IMR-90 (cell line): ENCODE measurements at regions not wholly inside any gene's neighbourhood (a gene's known extent, or its start where the extent isn't known, plus 50 kb on each side); places are given as distances from the start of the nearest gene placed in this dataset.

Experiments
- ATAC-seq: fragments of 200-7000 bp; cut with Tn5 transposase; 2 replicates; pipeline ENCODE4 v1.9.1; 2020; ENCODE audit warnings: low read depth, mild to moderate bottlenecking, moderate library complexity
- BruUV-seq: library from RNA; stranded (reverse); fragments of 400-500 nt; replicated peaks from 2 replicates; lab custom pipeline; 2021; lab: Mats Ljungman, UMichigan
- CTCF ChIA-PET: fragments of 300-600 bp; formaldehyde crosslinking; extraction: SDS; loops from one replicate; lab custom pipeline; 2021; ENCODE audit warnings: antibody characterized with exemption; lab: Yijun Ruan, JAX
- POLR2A ChIA-PET: fragments of 300-600 bp; sonication (Branson Sonifier 250); formaldehyde crosslinking; loops from one replicate; lab custom pipeline; 2022; ENCODE audit warnings: antibody characterized with exemption; ENCODE audit not compliant: unreplicated experiment; lab: Charles Lee
- DNase-seq: peaks from one replicate; pipeline ENCODE4 v3.0.0; 2013
- H2AFZ ChIP-seq: replicated peaks from 2 replicates; pipeline ENCODE3; 2013; ENCODE audit warnings: low read length, mild to moderate bottlenecking; ENCODE audit not compliant: poor library complexity
- H2AK5ac ChIP-seq: 2 replicates; pipeline ENCODE4 v1.6.1; 2013; ENCODE audit warnings: low read depth, low read length, inconsistent platforms
- H2AK9ac ChIP-seq: replicated peaks from 2 replicates; pipeline ENCODE3; 2013; ENCODE audit warnings: mild to moderate bottlenecking, low read depth, low read length, moderate library complexity; ENCODE audit not compliant: poor library complexity
- H2BK120ac ChIP-seq: 2 replicates; pipeline ENCODE4 v1.6.1; 2013; ENCODE audit warnings: low read depth, low read length, inconsistent platforms
- H2BK15ac ChIP-seq: 3 replicates; pipeline ENCODE4 v1.6.1; 2013; ENCODE audit warnings: low read depth, low read length, inconsistent platforms
- H2BK20ac ChIP-seq: 2 replicates; pipeline ENCODE4 v1.6.1; 2013; ENCODE audit warnings: low read depth, mild to moderate bottlenecking, inconsistent platforms, low read length, moderate library complexity
- H2BK5ac ChIP-seq: 2 replicates; pipeline ENCODE4 v1.6.1; 2013; ENCODE audit warnings: mild to moderate bottlenecking, low read depth, low read length, inconsistent platforms; ENCODE audit not compliant: poor library complexity, severe bottlenecking
- H3K14ac ChIP-seq: replicated peaks from 2 replicates; pipeline ENCODE4 v1.6.1; 2013; ENCODE audit warnings: low read depth, low read length, inconsistent platforms
- H3K18ac ChIP-seq: 2 replicates; pipeline ENCODE4 v1.6.1; 2013; ENCODE audit warnings: low read depth, low read length, control low read depth
- H3K23ac ChIP-seq: 2 replicates; pipeline ENCODE4 v1.6.1; 2013; ENCODE audit warnings: low read depth, low read length, inconsistent platforms
- H3K27ac ChIP-seq: 2 replicates; pipeline ENCODE4 v1.5.1; 2013; ENCODE audit warnings: mild to moderate bottlenecking, control low read depth, low read length; ENCODE audit not compliant: insufficient read depth
- H3K27me3 ChIP-seq: 2 replicates; pipeline ENCODE4 v1.6.1; 2013; ENCODE audit warnings: low read length; ENCODE audit not compliant: control insufficient read depth, insufficient read depth
- H3K36me3 ChIP-seq: 2 replicates; pipeline ENCODE4 v1.6.1; 2013; ENCODE audit warnings: low read length, mixed read lengths; ENCODE audit not compliant: control insufficient read depth, insufficient read depth
- H3K4ac ChIP-seq: 2 replicates; pipeline ENCODE4 v1.6.1; 2013; ENCODE audit warnings: low read depth, low read length, inconsistent platforms
- H3K4me1 ChIP-seq: 2 replicates; pipeline ENCODE4 v1.6.1; 2013; ENCODE audit warnings: low read length, mixed read lengths; ENCODE audit not compliant: control insufficient read depth, insufficient read depth
- H3K4me2 ChIP-seq: 2 replicates; pipeline ENCODE4 v1.6.1; 2013; ENCODE audit warnings: low read depth, mild to moderate bottlenecking, control low read depth, low read length, moderate library complexity
- H3K4me3 ChIP-seq: 2 replicates; pipeline ENCODE4 v1.5.1; 2013; ENCODE audit warnings: low read depth, mild to moderate bottlenecking, control low read depth, low read length, moderate library complexity; ENCODE audit not compliant: insufficient read depth
- H3K56ac ChIP-seq: 2 replicates; pipeline ENCODE4 v1.6.1; 2013; ENCODE audit warnings: low read length, inconsistent platforms; ENCODE audit not compliant: insufficient read depth; ENCODE audit errors: extremely low read depth
- H3K79me1 ChIP-seq, 2 experiments: 2 replicates each; pipeline ENCODE4 v1.6.1; 2013; ENCODE audit warnings: low read length in 2 of 2, inconsistent platforms in 1 of 2, low read depth in 1 of 2
- H3K9ac ChIP-seq: 2 replicates; pipeline ENCODE4 v1.6.1; 2013; ENCODE audit warnings: low read depth, low read length, control low read depth
- H3K9me1 ChIP-seq: 2 replicates; pipeline ENCODE4 v1.6.1; 2013; ENCODE audit warnings: low read length, inconsistent platforms; ENCODE audit not compliant: insufficient read depth
- H3K9me3 ChIP-seq: 2 replicates; pipeline ENCODE4 v1.6.1; 2013; ENCODE audit warnings: low read length; ENCODE audit not compliant: control insufficient read depth, insufficient read depth
- H4K20me1 ChIP-seq: 2 replicates; pipeline ENCODE4 v1.6.1; 2013; ENCODE audit warnings: low read length, inconsistent platforms; ENCODE audit not compliant: insufficient read depth
- H4K5ac ChIP-seq: 2 replicates; pipeline ENCODE4 v1.6.1; 2013; ENCODE audit warnings: mild to moderate bottlenecking, low read depth, low read length, control low read depth
- H4K8ac ChIP-seq, 2 experiments: 2 replicates each; pipeline ENCODE4 v1.6.1; 2013; ENCODE audit warnings: low read depth in 2 of 2, low read length in 2 of 2, control low read depth in 1 of 2, inconsistent platforms in 1 of 2
- H4K91ac ChIP-seq: 2 replicates; pipeline ENCODE4 v1.6.1; 2013; ENCODE audit warnings: low read depth, low read length, inconsistent platforms; ENCODE audit not compliant: insufficient read depth
- FOS ChIP-seq: fragments of 150-350 bp; IDR thresholded peaks from 2 replicates; pipeline ENCODE4 v1.6.1; 2016; ENCODE audit warnings: low read depth, low read length
- MXI1 ChIP-seq: IDR thresholded peaks from 2 replicates; pipeline ENCODE4 v1.6.1; 2012; ENCODE audit warnings: low read depth, mild to moderate bottlenecking, low read length, moderate library complexity, borderline replicate concordance
- USF2 ChIP-seq: fragments of 150-350 bp; IDR thresholded peaks from 2 replicates; pipeline ENCODE4 v1.6.1; 2017; ENCODE audit warnings: mild to moderate bottlenecking, antibody characterized with exemption, low read length, low read depth
- dilution Hi-C: fragments of 300-500 bp; cut with HindIII; formaldehyde crosslinking; loops from one replicate; pipeline ENCODE4 v1.14.3; 2018; ENCODE audit warnings: low sequenced_read_pairs; ENCODE audit not compliant: unreplicated experiment
- in situ Hi-C: fragments of 300-500 bp; cut with MboI; formaldehyde crosslinking; loops from 3 replicates; pipeline ENCODE4 v1.14.3; 2019; ENCODE audit warnings: low sequenced_read_pairs, inconsistent platforms, mixed read lengths
- intact Hi-C: fragments of 100-400 bp; cut with micrococcal nuclease; formaldehyde crosslinking; loops from 2 replicates; pipeline ENCODE4 v1.10.0; 2022

DNA sequence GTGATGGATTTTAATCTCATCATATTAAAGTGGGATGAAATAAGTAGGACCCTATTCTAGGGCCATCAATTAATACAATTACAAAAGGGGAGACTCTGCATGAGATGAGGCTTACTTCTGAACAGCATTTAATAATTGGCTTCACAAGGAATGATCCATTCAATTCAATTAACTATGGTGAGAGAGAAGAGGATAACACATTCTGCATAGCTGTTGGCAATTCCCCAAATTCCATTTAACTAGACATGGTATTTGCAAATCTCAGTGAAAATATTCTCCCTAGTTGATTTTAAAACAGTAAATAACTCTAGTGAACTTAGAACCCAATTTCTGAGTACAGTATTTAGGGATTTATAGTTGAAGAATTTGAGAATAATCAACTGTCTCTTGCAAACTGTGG, 145.3 kb downstream of the NOC3L start:
- no peak overlapping the region for H2BK20ac ChIP-seq
- H2BK120ac ChIP-seq: no peak overlapping the region
- H2BK5ac ChIP-seq: no peak overlapping the region
- H2AK5ac ChIP-seq: no peak overlapping the region
- H3K56ac ChIP-seq: no peak overlapping the region
- no peak overlapping the region for H3K18ac ChIP-seq
- H3K23ac ChIP-seq: no peak overlapping the region
- H4K20me1 ChIP-seq: no peaks in the 10 kb centered on the region
- in situ Hi-C loops (no loop called here), dilution Hi-C loops (no loop called here), intact Hi-C loops (no loop called here)
- no peak overlapping the region for H3K14ac ChIP-seq
- H2AK9ac ChIP-seq: no peak overlapping the region
- no peak overlapping the region for H4K8ac ChIP-seq
- H3K36me3 ChIP-seq: no peaks in the 10 kb centered on the region
- H2AFZ ChIP-seq: no peak overlapping the region
- no peak overlapping the region for H4K91ac ChIP-seq
- ChIA-PET CTCF (no interaction called here), POLR2A (no interaction called here)
- H3K4me3 ChIP-seq: no peak overlapping the region
- no peak overlapping the region for H3K27ac ChIP-seq
- no peaks in the 10 kb centered on the region for H3K79me1 ChIP-seq
- DNase-seq (no peak), ATAC-seq (no peak)
- no peaks in the 10 kb centered on the region for H3K9me3 ChIP-seq
- no peaks in the 10 kb centered on the region for H3K27me3 ChIP-seq
- no peak overlapping the region for H3K9ac ChIP-seq
- no peak overlapping the region for H3K4ac ChIP-seq
- H2BK15ac ChIP-seq: no peak overlapping the region
- no TSS peak for BruUV-seq
- TF ChIP-seq FOS: no peak
- no peak for TF ChIP-seq MXI1
- TF ChIP-seq USF2: no peak
- no peak overlapping the region for H4K5ac ChIP-seq
- peaks cover 4% of the 10 kb centered on the region; the same call in 1 of the 2 replicates for H3K4me1 ChIP-seq
- no peak overlapping the region for H3K4me2 ChIP-seq
- 0 out of 2 replicates have a peak, but pooled peaks cover 3% of the 10 kb centered on the region for H3K9me1 ChIP-seq
